HG03469 (cell line): ENCODE measurements at regions not wholly inside any gene's neighbourhood (a gene's known extent, or its start where the extent isn't known, plus 50 kb on each side); places are given as distances from the start of the nearest gene placed in this dataset.

Experiments used
- ATAC-seq: cut with Tn5 transposase; IDR thresholded peaks from one replicate; pipeline ENCODE4 v1.9.1; 2021; ENCODE audit warnings: mild to moderate bottlenecking, moderate library complexity, moderate number of reproducible peaks; ENCODE audit not compliant: unreplicated experiment

DNA sequence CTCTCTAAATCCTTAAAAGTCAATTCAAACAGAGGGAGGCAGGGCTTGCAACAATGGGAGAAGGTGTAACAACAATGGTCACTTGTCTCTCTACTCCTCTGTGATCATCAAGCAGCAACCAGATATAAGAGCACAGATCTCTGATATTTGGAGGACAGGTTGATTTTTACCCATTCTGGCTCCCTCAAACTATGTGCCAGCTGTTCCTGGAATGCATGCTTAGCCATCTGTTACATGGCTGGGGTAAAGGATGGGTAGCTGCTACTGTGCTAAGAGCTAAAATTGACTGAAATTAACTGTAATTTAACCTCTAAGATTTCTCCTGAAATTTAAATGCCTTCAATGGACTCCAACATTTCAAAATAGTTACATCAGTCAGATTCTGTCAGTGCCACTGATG, 1459.9 kb downstream of the PCDH7 start:
- ATAC-seq: no peak

DNA sequence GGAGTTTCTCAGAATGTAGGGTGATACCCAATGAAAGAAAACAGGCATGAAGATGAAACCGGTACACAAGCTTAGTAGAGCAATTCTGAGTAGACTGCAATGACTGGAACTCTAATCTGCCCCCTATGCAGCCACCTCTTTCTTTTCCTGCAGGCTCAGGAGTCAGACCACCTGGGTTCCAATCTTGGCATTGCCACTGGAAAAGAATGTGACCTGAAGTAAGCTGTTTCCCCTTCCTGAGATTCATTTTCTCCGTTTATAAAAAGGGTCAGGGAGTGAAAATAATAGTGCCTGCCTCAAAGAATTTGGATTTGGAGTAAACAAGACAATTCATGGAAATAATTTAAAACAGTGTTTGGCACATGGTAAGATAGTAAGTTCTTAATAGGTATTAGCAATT, 1464.0 kb downstream of the PCDH7 start:
- ATAC-seq: no peak

DNA sequence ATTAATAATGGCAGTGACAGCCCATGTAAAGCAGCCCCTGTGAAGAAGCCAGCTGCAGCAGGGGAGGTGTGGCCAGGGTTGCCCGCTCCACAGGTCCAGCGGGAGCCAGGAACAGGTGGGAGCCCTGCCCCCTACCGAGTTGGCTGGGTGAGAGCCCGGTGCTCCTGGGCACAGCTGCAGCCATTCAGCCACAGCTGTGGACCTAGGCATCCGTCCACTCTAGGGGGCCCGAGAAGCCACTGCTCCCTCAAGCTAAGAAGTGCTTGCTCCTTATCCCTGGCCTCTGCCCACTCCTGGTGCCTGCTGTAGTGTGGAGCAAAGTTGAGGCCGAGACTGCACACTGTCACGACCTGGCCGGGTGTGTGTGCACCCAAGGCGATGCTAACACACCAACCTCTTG, 1469.0 kb downstream of the PCDH7 start:
- ATAC-seq: no peak

DNA sequence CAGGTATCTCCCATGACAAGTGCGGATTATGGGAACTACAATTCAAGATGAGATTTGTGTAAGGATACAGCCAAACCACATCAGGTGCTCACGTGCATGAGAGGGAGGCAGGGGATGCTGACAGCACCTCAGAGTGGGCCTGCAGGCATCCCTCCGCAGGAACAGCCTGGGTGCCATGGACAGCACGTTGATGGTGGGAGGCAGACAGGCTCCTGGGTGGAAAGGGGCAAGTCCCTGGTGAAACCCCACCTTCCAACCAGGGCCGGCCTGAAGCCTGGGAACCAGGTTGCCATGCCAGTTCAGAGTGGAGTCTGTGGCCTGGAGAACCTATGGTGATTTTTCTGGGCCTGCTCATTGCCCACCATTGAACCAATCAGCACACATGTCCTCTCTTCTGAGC, 1469.6 kb downstream of the PCDH7 start:
- ATAC-seq: no peak

DNA sequence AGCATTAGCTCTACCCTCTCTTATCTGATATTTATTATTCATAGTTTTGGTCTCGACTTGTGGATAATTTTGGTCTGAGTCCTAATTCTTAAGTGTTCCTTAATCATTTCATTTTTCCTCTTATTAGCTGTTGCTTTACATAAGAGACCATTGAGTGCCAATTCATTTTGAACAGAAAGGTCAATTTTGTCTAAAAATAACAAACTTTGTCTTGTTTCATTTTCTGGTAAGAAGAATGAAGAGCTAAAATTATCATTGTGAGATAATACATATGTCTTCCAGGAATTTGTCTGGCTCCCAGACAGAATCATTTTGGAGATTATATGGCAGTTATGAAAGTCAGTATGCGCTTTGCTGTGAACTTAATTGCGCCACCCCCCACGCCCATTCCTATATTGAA, 1471.8 kb downstream of the PCDH7 start:
- ATAC-seq: no peak

DNA sequence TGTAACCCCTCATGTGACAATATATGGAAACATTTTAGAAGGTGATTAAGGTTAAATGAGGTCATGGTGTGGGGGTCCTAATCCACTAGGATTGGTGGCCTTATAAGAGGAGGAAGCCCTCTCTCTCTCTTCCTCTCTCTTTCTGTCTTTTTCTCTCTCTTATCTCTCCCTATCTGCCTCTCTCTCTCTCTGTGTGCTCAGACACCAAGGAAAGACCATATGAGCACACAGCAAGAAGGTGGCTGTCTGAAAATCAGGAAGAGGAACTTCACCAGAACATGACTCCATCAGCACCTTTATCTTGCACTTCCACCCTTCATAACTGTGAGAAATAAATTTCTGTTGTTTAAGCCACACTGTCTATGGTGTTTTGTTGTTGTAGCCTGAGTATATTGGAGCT, 1472.2 kb downstream of the PCDH7 start:
- ATAC-seq: no peak

DNA sequence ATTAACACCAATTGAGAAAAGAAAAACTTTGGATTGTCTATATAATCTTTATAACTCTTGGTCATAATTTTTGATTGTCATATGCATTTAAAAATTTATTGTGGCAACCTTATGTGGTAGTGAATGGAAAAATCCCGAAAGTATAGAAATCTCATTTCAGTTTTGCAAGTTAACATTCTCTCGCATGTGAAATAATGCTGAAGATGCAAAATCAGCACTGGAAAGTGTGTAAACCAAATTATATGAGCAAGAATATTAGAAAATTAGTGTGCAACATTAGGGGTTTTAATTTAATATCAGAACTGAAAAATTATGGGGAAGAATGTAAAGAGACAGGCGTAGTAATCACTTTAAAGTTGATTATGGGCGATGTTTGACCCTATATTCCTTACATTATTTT, 1472.8 kb downstream of the PCDH7 start:
- ATAC-seq: no peak

DNA sequence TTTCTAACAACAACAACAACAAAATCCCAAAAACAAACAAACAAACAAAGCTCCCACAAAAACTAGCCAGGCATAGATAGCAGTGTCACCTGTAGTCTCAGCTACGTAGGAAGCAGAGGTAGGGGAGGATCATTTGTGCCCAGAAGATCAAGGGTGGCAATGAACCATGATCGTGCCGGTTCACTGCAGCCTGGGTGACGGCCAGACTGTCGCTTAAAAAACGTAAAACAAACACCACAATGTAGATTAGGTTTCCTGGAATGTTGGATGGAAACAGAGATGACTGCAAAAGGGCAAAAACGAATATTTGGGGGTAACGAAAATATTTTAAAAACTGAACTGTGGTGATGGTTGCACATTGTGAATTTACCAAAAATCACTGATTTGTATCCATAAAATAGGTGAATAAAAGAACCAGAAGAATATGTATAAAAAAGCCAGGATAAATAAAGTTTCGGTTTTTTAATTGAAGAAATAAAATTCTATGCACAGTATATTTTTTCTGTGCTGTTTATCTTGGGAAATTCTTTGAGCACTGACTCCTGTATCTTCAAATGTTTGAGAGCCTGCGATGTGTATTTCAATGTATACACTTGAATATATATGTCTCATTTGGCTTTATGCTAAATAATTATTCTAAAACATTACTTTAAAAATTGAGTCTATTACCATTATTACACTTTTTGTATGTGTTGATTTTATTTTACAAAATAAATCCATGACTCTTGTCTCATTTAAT, 1477.0 kb downstream of the PCDH7 start:
- no peak for ATAC-seq

DNA sequence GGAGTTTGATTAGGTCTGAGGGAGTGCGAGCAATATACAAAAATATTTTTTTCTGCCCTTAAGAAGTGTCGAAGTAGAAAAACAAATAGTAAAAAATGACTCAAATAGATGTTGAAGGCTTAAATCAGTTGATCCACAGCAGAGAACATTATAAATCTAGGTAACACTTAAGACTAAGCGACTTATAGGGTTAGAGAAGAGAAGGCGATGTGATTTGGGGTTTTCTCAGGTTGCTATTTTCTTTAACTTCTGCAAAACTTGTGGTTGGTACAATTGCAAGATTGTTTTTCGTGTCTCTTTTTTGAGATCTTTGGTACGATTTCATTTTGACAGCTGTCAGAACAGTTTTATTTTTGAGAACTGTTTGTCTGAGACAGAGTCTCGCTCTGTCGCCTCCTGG, 1479.5 kb downstream of the PCDH7 start:
- no peak for ATAC-seq

DNA sequence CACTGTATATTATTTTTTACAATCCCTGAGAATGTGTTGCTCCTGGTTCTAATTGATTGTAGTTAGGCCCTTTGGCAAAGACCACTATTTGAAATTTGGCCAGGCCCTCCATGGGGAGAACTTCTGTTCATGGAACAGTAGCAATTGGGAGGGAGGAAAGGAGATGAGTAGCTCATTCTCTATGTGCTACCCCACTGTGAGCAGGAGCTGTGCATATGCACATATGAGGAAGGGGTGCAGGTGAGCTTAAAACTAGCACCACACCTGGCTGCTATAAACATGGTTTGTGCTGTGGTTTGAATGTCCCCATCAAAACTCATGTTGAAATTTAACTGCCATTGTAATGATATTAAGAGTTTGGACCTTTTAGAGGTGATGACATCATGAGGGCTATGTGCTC, 1483.2 kb downstream of the PCDH7 start:
- no peak for ATAC-seq

DNA sequence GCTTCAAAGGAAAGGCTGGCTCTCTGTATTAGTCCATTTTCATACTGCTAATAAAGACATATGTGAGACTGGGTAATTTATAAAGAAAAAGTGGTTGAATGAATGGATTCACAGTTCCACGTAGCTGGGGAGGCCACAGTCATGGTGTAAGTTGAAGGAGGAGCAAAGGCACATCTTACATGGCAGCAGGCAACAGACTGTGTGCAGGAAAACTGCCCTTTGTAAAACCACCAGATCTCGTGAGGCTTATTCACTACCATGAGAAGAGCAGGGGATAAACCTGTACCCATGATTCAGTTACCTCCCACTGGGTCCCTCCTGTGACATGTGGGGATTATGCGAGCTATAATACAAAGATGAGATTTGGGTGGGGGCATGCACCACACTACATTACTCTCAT, 1486.6 kb downstream of the PCDH7 start:
- ATAC-seq: no peak

DNA sequence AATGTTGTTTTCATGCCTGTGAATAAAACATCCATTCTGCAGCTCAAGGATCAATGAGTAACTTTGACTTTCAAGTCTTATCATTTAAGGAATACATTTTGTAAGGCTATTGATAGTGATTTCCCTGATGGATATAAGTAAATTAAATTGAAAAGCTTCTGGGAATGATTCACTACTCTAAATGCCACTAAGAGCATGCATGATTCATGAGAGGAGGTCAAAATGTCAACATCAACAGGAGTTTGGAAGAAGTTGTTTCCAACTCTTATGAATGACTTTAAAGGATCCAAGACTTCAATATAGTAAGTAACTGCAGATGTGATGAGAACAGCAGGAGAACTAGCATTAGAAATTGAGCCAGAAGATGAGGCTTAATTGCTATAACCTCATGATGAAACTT, 1487.3 kb downstream of the PCDH7 start:
- no peak for ATAC-seq

DNA sequence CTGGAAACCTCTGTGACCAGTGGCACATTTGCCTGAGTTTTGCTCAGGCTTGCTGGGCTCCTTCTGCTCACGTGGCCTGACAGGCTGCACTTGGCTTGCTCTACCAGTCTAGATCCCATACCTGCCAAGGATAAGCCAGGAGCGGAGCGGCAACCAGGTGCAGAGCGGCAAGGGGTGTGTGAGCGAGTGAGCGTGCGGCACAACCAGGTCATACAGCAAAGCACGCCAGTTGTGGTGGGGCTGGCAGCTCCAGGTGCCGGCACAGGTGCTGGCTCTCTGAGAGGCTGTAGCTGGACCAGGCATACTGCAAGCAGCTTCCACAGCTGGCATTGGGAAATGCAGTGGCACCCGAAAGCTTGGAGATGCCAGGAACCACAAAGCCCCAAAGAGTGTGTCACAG, 1495.1 kb downstream of the PCDH7 start:
- no peak for ATAC-seq

DNA sequence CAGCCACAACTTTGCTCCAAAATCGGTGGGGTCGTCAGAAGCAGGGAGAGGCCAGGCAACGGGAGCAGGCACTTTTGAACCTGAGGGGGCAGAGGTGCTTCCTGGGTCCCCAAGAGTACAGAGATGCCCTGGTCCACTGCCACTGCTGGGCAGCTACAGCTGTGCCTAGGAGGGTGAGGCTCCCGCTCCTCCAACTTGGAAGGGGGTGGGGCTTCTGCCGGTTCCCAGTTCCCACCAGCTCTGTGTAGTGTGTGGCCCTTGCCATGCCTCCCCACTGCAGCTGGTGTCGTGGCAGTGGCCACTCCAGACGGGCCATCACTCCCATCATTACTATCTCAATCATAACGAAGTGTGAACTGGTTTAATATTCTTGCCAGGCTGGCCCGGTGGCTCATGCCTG, 1496.3 kb downstream of the PCDH7 start:
- no peak for ATAC-seq

DNA sequence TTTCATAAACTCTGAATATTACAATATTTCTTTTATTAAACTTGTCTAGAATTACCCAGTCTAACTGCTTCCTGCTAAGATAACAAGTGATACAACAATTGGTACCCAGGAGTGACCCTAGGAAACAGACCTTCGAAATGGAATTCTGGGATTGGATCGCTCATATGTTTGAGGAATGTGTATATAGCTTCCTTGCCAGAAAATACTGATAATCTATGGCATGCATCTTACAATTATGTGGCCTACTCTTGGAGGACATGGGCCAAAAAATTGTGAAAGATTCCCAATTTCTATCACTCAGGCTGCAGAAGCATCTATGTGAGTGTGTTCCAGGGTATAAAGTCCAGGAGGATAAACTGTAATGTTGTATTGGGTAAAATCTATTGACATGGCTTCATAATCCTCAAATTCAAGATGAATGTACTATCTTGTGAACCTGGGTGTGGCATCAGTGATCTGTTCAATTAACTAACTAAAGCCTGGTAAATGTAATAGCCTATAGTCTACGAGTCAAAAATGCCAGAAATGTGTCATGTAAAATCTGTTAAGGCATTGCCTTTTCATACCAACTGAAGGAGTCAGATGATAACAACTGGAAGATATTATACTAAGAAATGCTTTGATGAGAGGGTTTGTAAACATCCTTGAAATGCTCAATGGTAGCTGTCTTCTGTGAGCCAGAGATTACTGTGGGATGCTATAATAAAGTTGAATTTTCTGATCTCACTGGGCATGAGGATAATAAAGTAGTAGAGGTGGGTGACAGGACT, 1499.3 kb downstream of the PCDH7 start:
- no peak for ATAC-seq

DNA sequence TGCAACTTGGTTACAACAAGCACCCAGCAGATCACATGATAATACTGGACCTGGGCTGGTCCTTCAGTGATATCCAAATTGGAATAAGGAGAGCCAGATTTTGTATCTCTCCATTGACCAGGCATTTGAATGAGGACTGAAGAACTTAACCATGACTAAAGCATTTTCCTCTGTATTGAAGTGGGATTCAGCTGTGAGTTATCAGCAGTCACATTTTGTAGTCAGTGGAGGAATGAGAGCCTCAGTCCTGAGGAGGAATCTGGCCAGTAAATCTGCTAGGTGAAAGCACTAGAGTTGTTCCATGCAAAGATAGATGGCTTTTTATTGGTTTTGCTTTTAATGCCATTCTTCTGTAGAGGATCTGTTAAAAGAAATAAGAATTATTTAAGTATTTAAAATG, 1506.0 kb downstream of the PCDH7 start:
- ATAC-seq: no peak

DNA sequence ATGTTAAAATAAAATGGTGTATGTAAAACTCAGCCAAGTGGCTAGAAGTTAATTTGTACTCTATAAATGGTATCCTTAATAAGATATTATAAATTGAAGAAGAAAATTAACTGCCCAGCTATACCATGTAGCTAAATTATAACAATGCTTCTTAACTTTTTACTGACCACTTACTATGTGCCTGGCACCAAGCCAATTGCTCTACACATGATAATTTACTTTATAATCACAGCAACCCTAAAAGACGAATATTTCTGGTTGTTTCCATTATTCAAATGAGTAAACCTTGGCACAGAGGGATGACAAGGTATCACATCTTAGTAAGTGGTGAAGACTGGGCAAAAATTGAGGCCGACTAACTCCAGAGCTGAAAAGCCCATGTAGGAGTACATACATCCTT, 1506.6 kb downstream of the PCDH7 start:
- no peak for ATAC-seq

DNA sequence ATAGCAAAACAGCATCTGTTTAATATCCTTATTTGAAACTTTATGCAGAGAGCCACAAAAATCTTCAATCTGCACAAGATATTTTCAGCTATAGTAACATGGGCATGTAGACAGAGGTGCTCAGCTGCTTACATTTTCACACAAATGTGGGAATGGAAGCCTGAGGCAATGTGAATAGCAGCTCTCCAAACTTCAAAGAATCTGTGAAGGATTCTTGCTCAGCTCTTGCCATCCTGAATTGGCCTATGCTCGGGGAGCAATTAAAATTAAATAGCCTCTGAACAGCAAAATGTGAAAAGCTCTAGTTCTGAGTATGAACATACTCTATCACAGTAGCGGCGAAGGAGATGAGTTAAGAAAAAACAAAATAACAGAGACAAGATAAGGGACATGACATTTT, 1523.8 kb downstream of the PCDH7 start:
- no peak for ATAC-seq

DNA sequence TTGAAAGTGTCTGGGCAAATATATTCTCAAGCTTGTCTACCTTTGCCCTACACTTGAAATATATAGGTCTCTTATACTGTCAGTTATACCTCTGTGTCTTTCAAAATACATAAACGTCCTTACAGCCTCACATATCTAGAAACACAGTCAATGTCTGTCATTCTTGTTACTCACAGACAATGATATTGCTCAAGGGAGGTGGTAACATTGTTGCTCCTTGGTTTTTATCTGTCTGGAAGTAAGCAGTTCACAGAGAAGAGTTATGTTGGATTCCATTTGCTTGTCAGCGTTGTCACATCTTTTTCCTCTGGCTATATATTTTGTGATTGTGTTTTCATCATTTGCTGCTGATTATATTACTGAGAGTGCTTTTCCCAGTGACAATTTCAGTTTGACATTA, 1528.9 kb downstream of the PCDH7 start:
- ATAC-seq: no peak

DNA sequence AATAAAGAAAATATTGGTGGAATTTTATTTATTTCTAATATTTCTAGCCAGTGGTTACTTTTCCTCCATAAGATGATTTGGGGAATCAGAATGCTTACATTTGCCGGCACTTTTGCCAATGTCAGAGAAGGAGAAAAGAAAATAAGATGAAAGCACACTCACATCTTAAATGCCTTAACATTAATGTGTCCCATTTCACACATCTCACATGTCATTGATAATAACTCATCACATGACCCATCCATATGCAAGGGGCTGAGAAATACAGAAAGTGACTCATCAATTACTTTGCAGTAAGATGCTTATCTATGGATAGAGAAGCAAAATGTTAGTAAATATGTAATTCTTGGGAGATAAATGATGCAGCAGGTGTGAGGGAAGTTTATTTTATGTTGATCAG, 1531.0 kb downstream of the PCDH7 start:
- no peak for ATAC-seq

DNA sequence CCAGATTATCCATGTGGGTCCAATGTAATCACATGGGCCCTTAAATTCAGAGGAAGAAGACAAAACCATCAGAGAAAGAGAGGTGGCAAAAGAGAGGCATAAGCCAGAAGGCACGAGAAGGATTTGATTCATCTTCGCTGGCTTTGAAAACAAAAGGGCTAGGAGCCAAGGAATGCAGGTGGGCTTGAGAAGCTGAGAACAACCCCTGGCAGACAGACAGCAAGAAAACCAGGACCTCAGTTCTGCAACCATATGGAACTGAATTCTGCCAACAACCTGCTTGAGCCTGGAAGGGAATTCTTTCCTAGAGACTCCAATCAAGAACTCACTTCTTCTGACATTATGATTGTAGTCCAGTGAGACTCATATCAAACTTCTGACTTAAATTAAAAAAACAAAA, 1531.8 kb downstream of the PCDH7 start:
- ATAC-seq: no peak

DNA sequence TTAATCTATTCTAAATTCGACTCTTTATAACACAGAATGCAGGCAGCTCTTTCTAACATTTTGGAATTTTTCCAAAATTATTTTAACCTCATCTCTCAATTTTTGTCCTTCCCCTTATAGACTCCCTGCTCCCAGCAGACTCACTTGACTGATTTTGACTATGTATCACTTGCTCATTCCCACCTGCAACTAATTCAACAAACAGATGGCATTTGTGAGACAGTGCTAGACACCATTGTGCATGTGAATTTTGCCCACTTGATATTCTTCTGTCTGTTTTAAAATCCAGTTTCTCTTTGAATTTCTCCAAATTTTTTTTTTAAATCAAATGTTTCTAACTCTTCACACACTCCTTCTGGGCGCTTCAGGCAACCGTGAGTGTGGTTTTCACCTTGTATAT, 1534.0 kb downstream of the PCDH7 start:
- ATAC-seq: no peak

DNA sequence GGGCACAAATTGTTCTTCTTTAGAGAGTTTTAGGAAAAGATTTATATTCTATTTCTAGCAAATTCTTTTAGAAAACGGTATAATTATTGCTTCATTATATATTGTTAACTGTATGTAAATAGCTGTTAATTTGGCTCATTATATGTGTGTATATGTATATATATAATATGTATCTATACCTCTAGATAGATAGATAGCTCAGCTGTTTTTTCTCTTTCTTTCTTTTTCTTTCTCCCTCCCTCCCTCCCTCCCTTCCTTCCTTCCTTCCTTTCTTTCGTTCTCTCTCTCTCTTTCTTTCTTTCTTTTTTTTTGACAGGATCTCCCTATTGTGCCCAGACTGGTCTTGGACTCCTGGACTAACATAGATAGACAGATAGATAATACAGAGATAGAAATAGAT, 1538.8 kb downstream of the PCDH7 start:
- ATAC-seq: no peak
